ENCODE measurements at regions not wholly inside any gene's neighbourhood (a gene's known extent, or its start where the extent isn't known, plus 50 kb on each side); places are given as distances from the start of the nearest gene placed in this dataset.

DNA sequence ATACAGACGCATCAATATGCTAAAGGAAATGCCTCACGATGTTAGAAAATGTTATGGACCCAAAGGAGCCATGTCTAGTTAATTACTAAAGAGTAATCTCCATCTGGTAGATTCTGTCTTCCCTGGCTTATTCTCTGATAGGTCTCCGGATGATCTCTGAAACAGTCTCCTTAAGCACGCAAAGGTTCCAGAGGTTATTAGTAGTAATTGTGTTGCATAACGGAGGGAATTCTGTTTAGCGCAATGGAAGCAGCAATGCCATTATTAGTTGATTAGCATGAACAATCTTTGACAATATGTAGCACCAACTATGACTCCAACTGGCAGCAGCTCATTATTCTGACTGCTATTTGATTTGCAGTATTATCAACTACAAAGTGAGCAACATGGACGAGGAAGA is 952.5 kb upstream of the SEMA6D start:
- no peak overlapping the region for H3K27ac Mint-ChIP-seq

DNA sequence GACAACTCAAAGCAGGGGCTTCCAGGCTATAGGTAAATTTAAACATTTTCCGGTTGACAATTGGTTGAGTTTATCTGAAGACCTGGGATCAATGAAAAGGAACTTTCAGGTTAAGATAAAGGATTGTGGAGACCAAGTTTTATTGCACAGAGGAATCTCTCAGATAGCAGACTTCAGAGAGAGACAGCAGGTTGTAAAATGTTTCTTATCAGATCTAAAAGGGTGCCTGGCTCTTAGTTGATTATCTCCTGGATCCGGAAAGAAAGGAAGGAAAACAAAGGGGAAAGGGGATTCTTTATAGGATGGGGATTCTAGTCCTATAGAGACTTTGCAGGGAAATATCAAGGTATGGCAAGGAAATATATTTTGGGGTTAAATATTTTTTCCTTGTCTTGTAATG is 951.3 kb upstream of the SEMA6D start:
- Mint-ChIP-seq H3K4me1 (no peaks in the 10 kb centered on the region), H3K27ac (no peak overlapping the region), H3K4me3 (no peak overlapping the region), H3K9me3 (peaks cover 4 to 44% (median 21%) of the 10 kb centered on the region in 9 donors), H3K27me3 (peaks cover 0 to 1% (median 0%) of the 10 kb centered on the region in 5 donors), H3K36me3 (peaks cover 0 to 14% (median 0%) of the 10 kb centered on the region in 3 donors)
- DNase-seq = no peak
- no peak for ATAC-seq
- POLR2A ChIA-PET = no interaction called here

More for the DNA sequence above, 952.5 kb upstream of the SEMA6D start:
- peaks cover 0 to 2% (median 0%) of the 10 kb centered on the region in 5 donors for H3K27me3 Mint-ChIP-seq
- no peak overlapping the region for H3K4me3 Mint-ChIP-seq
- peaks cover 0 to 14% (median 0%) of the 10 kb centered on the region in 3 donors for H3K36me3 Mint-ChIP-seq
- DNase-seq (no peak), ATAC-seq (no peak)
- POLR2A ChIA-PET = no interaction called here
- H3K4me1 Mint-ChIP-seq = no peaks in the 10 kb centered on the region
- peaks cover 9 to 44% (median 20%) of the 10 kb centered on the region in 9 donors for H3K9me3 Mint-ChIP-seq

DNA sequence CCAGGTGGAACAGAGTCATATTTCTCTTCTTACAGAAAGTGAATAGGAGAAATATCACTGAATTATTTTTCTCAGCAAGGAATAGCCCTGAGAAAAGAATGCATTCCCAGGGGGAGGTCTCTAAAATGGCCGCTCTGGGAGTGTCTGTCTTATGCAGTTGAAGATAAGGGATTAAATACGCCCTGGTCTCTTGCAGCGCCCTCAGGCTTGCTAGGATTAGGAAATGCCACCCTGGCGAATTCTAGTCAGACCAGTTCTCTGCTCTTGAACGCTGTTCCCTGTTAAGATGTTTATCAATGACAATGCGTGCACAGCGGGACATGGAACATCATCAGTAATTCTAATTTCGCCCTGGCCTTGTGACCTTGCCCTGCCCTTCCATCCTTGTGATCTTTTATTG is 949.0 kb upstream of the SEMA6D start:
- Mint-ChIP-seq H3K36me3 (peaks cover 0 to 14% (median 0%) of the 10 kb centered on the region in 3 donors), H3K27ac (no peak overlapping the region), H3K9me3 (peaks cover 0 to 44% (median 21%) of the 10 kb centered on the region in 9 donors), H3K4me1 (no peaks in the 10 kb centered on the region), H3K27me3 (no peaks in the 10 kb centered on the region), H3K4me3 (no peak overlapping the region)
- POLR2A ChIA-PET = no interaction called here
- ATAC-seq (no peak), DNase-seq (no peak)

DNA sequence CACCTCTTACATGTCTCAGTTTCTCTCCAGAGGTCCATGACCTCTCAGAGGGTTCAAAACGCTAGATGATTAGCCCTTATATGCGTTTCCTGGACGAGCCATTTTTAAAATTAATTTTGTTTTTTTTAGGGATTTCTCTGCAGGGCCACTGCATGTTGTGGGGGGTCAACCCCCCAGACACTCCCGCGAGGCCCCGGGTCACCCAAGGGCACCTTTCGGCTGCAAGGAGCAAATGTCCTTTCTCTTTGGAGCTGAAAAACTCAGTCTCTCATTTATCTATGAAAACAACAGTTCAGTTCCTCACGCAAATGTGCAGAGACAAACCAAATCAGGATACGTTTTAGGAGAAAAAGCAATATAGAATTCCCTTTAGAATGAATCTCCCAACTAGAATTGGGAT is 944.3 kb upstream of the SEMA6D start:
- H3K4me1 Mint-ChIP-seq = no peaks in the 10 kb centered on the region
- POLR2A ChIA-PET = no interaction called here
- H3K27me3 Mint-ChIP-seq = no peaks in the 10 kb centered on the region
- H3K36me3 Mint-ChIP-seq = peaks cover 0 to 9% (median 0%) of the 10 kb centered on the region in 3 donors
- H3K27ac Mint-ChIP-seq = no peak overlapping the region
- DNase-seq = no peak
- peaks cover 0 to 31% (median 13%) of the 10 kb centered on the region in 9 donors for H3K9me3 Mint-ChIP-seq
- no peak for ATAC-seq
- H3K4me3 Mint-ChIP-seq = no peak overlapping the region

DNA sequence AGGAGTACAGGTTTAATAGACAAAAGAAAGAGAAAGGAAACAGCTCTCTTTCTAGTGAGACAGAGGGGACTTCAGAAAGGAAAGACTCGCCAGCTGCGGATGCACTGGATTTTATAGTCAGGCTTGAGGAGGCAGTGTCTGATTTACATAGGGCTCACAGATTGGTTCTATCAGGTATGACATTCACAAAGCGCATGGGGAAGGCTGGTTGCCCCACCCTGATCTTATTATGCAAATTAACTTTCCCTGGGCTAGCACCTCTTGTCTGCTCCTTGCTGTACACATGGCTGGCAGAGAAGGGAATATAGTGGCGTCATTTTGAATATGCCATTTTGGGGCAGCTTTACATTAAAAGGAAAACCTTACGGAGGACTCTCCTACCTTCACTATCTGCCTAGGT is 938.4 kb upstream of the SEMA6D start:
- Mint-ChIP-seq H3K4me3 (no peak overlapping the region), H3K9me3 (peaks cover 2 to 35% (median 8%) of the 10 kb centered on the region in 9 donors), H3K27me3 (no peaks in the 10 kb centered on the region), H3K36me3 (no peaks in the 10 kb centered on the region), H3K27ac (no peak overlapping the region), H3K4me1 (no peaks in the 10 kb centered on the region)
- ATAC-seq (no peak), DNase-seq (no peak)
- POLR2A ChIA-PET = no interaction called here

DNA sequence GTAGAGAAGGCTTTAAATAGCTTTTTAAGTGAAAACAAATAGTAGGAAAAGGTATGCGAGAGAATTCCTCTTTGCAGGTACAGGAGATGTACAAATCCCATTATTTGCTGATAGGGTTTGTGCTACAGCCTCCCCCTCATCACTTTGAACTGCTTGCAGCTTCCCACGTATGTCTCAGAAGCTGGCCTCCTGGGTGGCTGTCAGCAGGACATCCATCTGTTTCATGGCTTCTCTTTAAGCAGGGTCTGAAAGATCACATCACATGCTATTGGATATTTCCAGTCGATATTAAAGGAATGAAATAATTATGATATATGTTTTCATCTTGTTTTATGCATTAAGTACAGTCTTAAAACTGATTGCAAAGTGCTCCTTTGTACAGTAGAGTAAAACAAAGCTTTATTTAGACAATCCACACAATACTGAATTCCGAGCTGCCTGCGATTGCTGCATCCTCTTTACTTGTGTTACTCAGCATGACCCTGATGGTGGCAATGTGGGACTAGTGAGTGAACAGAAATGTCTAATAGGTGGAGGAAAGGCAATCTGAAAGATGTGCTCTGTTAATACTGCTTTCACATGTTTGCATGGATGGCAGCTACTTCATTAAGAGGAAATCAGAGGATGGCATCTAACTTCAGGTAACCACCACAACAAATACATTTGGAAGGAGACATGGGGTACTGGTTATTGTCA is 930.6 kb upstream of the SEMA6D start:
- H3K4me1 Mint-ChIP-seq = no peaks in the 10 kb centered on the region

DNA sequence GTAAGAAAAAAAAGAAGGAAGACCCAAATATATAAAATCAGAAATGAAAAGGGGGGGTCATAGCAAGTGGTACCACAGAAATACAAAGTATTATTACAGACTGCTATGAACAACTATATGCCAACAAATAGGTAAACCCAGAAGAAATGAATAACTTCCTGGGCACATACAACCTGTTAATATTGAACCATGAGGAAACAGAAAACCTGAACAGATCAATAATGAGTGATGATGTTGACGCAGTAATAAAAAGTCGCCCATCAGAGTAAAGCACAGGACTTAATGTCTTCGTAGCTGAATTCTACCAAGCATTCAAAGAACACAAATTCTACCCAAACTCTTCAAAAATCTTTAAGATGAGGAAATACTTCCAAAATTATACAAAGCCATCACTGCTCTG is 921.6 kb upstream of the SEMA6D start:
- Mint-ChIP-seq H3K27me3 (no peaks in the 10 kb centered on the region), H3K36me3 (no peaks in the 10 kb centered on the region), H3K4me3 (no peak overlapping the region), H3K9me3 (peaks cover 2 to 11% (median 10%) of the 10 kb centered on the region in 9 donors), H3K4me1 (no peaks in the 10 kb centered on the region), H3K27ac (no peak overlapping the region)
- ATAC-seq (no peak), DNase-seq (no peak)
- POLR2A ChIA-PET = no interaction called here

More for the DNA sequence above, 930.6 kb upstream of the SEMA6D start:
- Mint-ChIP-seq H3K9me3 (peaks cover 0 to 27% (median 4%) of the 10 kb centered on the region in 9 donors), H3K27me3 (peaks cover 0 to 3% (median 0%) of the 10 kb centered on the region in 5 donors), H3K36me3 (no peaks in the 10 kb centered on the region), H3K27ac (no peak overlapping the region), H3K4me3 (no peak overlapping the region)
- DNase-seq (no peak), ATAC-seq (no peak)
- POLR2A ChIA-PET = no interaction called here

DNA sequence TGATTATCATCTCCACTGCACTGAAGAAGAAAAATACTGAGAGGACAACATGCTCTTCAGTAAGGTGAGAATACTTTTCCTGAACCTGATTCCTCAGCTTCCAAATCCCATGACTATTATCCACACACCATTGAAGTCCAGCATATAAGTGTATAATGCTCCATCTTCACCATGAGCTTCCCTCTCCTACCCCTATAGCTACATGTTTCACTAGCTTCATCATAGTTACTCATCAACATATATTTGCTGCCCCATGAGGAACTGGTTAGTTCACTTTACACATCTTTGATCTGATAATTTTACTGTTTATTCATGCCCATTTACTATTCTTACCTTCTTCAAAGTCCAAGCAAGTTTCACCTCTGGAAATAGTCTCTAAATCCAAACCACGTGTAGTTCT is 908.5 kb upstream of the SEMA6D start:
- POLR2A ChIA-PET = no interaction called here
- H3K9me3 Mint-ChIP-seq = peaks cover 0 to 13% (median 3%) of the 10 kb centered on the region in 9 donors
- DNase-seq = no peak
- H3K4me3 Mint-ChIP-seq = no peak overlapping the region
- no peak overlapping the region for H3K27ac Mint-ChIP-seq
- H3K36me3 Mint-ChIP-seq = no peaks in the 10 kb centered on the region
- ATAC-seq = no peak
- H3K27me3 Mint-ChIP-seq = no peaks in the 10 kb centered on the region
- no peaks in the 10 kb centered on the region for H3K4me1 Mint-ChIP-seq

DNA sequence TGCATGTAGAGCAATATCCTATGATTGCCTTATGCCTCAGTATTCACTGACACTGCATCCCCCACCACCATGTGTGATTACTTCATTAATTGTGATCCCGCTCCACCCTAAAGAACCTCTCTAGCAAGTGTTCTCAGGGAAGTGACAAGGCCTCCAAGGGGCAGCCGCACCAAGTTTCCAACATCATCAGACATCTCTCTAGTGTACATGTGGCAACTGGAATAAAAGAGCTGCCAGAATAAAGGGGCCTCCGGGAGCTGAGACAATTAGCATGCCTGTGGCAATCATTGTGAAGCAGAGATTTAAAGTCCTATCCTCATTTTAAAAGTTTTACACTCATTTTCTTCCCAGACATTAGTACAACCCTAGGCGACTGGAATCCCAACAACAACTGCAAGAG is 902.1 kb upstream of the SEMA6D start:
- no peak overlapping the region for H3K27ac Mint-ChIP-seq
- DNase-seq (no peak), ATAC-seq (no peak)
- peaks cover 0 to 7% (median 2%) of the 10 kb centered on the region in 9 donors for H3K9me3 Mint-ChIP-seq
- no peaks in the 10 kb centered on the region for H3K36me3 Mint-ChIP-seq
- POLR2A ChIA-PET = no interaction called here
- H3K27me3 Mint-ChIP-seq = no peaks in the 10 kb centered on the region
- H3K4me1 Mint-ChIP-seq = no peaks in the 10 kb centered on the region
- H3K4me3 Mint-ChIP-seq = no peak overlapping the region

DNA sequence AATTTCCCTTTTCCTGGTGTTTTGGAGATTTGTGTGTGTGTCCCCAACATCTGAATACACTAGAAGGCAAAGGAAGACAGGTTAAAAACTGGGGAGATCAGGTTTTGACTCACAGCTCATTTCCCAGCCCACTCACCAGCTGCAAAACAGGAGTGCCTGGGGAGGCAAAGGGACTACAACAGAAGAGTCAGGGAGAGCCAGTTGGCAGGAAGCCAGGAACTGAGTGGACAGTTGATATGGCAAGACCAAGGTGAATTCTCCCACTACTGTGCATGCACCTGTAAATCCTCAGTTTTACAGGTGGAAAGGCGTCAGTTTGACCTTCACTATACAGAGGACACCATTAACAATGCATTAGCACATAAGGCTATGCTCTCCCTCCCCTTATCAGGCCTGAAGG is 901.5 kb upstream of the SEMA6D start:
- DNase-seq (no peak), ATAC-seq (no peak)
- H3K27ac Mint-ChIP-seq = no peak overlapping the region
- no peak overlapping the region for H3K4me3 Mint-ChIP-seq
- POLR2A ChIA-PET = no interaction called here
- H3K9me3 Mint-ChIP-seq = peaks cover 0 to 7% (median 2%) of the 10 kb centered on the region in 9 donors
- H3K27me3 Mint-ChIP-seq = no peaks in the 10 kb centered on the region
- H3K36me3 Mint-ChIP-seq = no peaks in the 10 kb centered on the region
- H3K4me1 Mint-ChIP-seq = no peaks in the 10 kb centered on the region

DNA sequence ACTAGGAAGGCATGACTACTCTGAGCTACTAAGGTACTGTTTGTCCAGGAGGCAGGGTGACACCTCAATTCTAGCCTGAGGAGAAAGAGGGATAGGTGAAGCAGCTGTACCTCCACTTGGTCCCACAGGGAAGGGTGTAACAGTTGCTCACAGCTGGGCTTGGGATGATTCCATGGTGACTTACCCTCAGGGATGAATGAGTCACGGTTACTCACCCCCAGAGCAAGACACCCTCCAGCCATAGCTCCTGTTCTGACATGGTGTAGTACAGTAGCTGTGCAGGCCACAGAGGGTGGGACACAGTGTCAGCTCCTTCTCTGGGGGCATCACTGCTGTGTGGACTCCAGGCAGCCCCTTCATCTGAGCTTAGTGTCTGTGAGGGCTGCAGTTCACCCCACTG is 868.6 kb upstream of the SEMA6D start:
- POLR2A ChIA-PET = no interaction called here
- Mint-ChIP-seq H3K9me3 (peaks cover 3 to 16% (median 9%) of the 10 kb centered on the region in 9 donors), H3K27ac (no peak overlapping the region), H3K27me3 (peaks cover 0 to 1% (median 0%) of the 10 kb centered on the region in 5 donors), H3K36me3 (peaks cover 0 to 4% (median 0%) of the 10 kb centered on the region in 3 donors), H3K4me1 (no peaks in the 10 kb centered on the region), H3K4me3 (no peak overlapping the region)
- DNase-seq = no peak
- ATAC-seq = no peak

DNA sequence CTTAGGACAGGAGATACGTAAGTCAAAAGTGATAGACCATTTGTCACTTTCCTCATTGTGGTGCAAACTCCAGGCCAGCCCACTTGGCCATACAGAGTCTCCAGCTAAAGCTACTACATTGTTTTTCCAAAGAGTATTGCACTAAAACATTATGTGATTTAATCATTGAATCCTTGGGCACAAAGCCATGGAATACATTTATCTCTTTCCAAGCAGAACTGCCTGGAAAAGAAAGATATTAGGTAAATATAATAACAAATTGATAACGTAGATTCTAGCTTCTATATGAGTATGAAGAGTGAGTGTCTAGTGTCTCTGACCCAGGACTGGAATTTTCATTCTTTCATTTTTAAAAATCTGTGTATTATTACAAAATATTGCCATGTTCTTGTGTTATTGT is 863.7 kb upstream of the SEMA6D start:
- H3K27ac Mint-ChIP-seq = no peak overlapping the region
- DNase-seq = no peak
- H3K4me1 Mint-ChIP-seq = no peaks in the 10 kb centered on the region
- ATAC-seq = no peak
- H3K9me3 Mint-ChIP-seq = peaks cover 0 to 18% (median 0%) of the 10 kb centered on the region in 9 donors
- no peaks in the 10 kb centered on the region for H3K36me3 Mint-ChIP-seq
- no peak overlapping the region for H3K4me3 Mint-ChIP-seq
- POLR2A ChIA-PET = no interaction called here
- peaks cover 0 to 1% (median 0%) of the 10 kb centered on the region in 5 donors for H3K27me3 Mint-ChIP-seq

DNA sequence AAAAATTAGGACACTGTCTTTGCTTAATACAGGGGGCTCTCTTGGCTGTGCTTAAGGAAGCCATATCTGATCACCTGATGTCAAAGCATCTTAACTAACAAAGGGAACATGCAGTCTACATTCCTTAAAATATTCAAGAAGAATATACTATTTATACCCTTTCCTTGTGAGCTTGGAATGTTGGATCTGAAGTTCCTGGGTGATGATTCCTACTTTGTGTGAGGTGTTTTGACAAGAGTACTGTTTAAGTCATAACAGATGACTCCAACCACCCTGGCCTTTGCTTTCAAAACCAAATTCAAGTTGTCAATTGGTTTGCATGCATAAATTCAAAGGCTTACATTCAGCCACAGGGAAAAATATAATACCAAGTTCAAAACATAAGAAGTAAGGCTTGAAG is 862.7 kb upstream of the SEMA6D start:
- H3K36me3 Mint-ChIP-seq = no peaks in the 10 kb centered on the region
- ATAC-seq (no peak), DNase-seq (no peak)
- H3K27ac Mint-ChIP-seq = no peak overlapping the region
- H3K9me3 Mint-ChIP-seq = peaks cover 0 to 15% (median 0%) of the 10 kb centered on the region in 9 donors
- POLR2A ChIA-PET = no interaction called here
- H3K4me1 Mint-ChIP-seq = no peaks in the 10 kb centered on the region
- H3K4me3 Mint-ChIP-seq = no peak overlapping the region
- peaks cover 0 to 1% (median 0%) of the 10 kb centered on the region in 5 donors for H3K27me3 Mint-ChIP-seq

DNA sequence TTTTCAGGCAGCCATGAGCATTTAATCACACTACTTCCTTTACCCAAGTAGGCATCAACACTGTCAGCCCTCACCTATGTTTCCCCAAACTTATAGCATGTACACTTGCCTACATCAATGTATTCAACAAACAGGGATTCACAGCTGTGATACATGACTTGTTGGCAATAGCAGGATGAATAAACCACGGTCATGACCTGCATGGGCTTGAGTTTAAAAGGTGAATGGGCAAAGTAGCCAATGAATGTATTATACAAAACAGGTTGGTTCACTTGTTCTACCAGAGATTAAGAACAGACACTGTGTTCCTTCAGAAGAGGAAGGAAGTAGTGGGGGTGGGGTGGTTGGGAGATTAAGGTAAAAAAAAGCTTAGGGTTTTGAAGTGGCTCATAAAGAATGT is 861.9 kb upstream of the SEMA6D start:
- ATAC-seq = no peak

More for the DNA sequence above, 861.9 kb upstream of the SEMA6D start:
- POLR2A ChIA-PET = no interaction called here
- Mint-ChIP-seq H3K4me1 (no peaks in the 10 kb centered on the region), H3K4me3 (no peak overlapping the region), H3K27ac (no peak overlapping the region), H3K27me3 (no peaks in the 10 kb centered on the region), H3K9me3 (peaks cover 0 to 14% (median 0%) of the 10 kb centered on the region in 9 donors), H3K36me3 (no peaks in the 10 kb centered on the region)
- DNase-seq = no peak

Data from naive thymus-derived CD8-positive, alpha-beta T cell (primary cell).